ENCODE measurements at regions not wholly inside any gene's neighbourhood (a gene's known extent, or its start where the extent isn't known, plus 50 kb on each side); places are given as distances from the start of the nearest gene placed in this dataset.

DNA sequence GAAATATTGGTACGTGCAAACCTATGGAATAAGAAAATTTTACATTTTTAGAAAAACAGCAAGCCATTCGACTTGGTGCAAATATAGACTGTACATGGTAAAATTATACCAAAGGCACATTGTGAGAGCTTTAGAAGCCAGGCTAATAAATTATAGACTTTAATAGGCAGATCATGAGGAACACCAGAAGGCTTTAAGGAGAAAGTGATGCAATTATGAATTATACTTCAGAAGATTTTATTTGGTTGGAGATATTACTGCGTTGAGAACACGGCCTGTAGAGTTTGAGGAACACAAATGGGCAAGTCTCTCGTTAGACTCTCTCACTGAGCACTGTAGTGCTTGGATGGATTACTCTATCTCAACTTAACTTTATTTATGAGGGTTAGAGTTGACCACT, 141.7 kb downstream of the MACC1 start:
- Mint-ChIP-seq H3K36me3 (ENCODE audit: low read depth) (peaks cover 18% of the 10 kb centered on the region; the same call in 2 of the 3 replicates), H3K4me1 (peaks cover 21% of the 10 kb centered on the region), H3K9me3 (peaks cover 14% of the 10 kb centered on the region), H3K4me3 (no peak overlapping the region), H3K27ac (no peak overlapping the region), H3K27me3 (ENCODE audit: insufficient read depth, low read depth, poor library complexity) (no peaks in the 10 kb centered on the region)
- ATAC-seq (no peak), DNase-seq (ENCODE audit: low spot score) (no peak)
- H3K27me3 ChIP-seq (ENCODE audit: insufficient read depth), result no peaks in the 10 kb centered on the region
- H3K9me2 ChIP-seq (ENCODE audit: insufficient read depth), result no peaks in the 10 kb centered on the region
- 0 out of 2 replicates have a peak, but pooled peaks cover 2% of the 10 kb centered on the region for H3K36me3 ChIP-seq (ENCODE audit: insufficient read depth)
- no peak overlapping the region for H3K4me3 ChIP-seq
- peaks cover 95% of the 10 kb centered on the region for H3K79me2 ChIP-seq (replicated peaks; ENCODE audit: insufficient read depth)
- H3K27ac ChIP-seq (ENCODE audit: low read depth), result no peak overlapping the region
- H2AFZ ChIP-seq, result no peak overlapping the region
- no peaks in the 10 kb centered on the region for H3F3A ChIP-seq (replicated peaks; ENCODE audit: low read depth)
- TF ChIP-seq, protein P1, sequence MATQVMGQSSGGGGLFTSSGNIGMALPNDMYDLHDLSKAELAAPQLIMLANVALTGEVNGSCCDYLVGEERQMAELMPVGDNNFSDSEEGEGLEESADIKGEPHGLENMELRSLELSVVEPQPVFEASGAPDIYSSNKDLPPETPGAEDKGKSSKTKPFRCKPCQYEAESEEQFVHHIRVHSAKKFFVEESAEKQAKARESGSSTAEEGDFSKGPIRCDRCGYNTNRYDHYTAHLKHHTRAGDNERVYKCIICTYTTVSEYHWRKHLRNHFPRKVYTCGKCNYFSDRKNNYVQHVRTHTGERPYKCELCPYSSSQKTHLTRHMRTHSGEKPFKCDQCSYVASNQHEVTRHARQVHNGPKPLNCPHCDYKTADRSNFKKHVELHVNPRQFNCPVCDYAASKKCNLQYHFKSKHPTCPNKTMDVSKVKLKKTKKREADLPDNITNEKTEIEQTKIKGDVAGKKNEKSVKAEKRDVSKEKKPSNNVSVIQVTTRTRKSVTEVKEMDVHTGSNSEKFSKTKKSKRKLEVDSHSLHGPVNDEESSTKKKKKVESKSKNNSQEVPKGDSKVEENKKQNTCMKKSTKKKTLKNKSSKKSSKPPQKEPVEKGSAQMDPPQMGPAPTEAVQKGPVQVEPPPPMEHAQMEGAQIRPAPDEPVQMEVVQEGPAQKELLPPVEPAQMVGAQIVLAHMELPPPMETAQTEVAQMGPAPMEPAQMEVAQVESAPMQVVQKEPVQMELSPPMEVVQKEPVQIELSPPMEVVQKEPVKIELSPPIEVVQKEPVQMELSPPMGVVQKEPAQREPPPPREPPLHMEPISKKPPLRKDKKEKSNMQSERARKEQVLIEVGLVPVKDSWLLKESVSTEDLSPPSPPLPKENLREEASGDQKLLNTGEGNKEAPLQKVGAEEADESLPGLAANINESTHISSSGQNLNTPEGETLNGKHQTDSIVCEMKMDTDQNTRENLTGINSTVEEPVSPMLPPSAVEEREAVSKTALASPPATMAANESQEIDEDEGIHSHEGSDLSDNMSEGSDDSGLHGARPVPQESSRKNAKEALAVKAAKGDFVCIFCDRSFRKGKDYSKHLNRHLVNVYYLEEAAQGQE (IDR thresholded peaks at IDR 0.05; ENCODE audit: unreplicated experiment), result no peak
- TF ChIP-seq CREB1 (CRISPR knock-in tag; IDR thresholded peaks at IDR 0.05; ENCODE audit: low read depth) (no peak), ZNF114 (CRISPR knock-in tag; IDR thresholded peaks at IDR 0.05) (no peak), EZH2 (IDR thresholded peaks at IDR 0.05; ENCODE audit: low read depth, unreplicated experiment) (no peak), ZNF331 (CRISPR knock-in tag; IDR thresholded peaks at IDR 0.05; ENCODE audit: low read depth) (no peak), EZH2phosphoT487 (IDR thresholded peaks at IDR 0.05; ENCODE audit: unreplicated experiment) (no peak), JUNB (IDR thresholded peaks at IDR 0.05; ENCODE audit: unreplicated experiment) (no peak), POLR2AphosphoS5 (IDR thresholded peaks at IDR 0.05; ENCODE audit: low read depth) (no peak), STAT1 (IDR thresholded peaks at IDR 0.05; ENCODE audit: unreplicated experiment) (no peak), NANOG (IDR thresholded peaks at IDR 0.05; ENCODE audit: borderline replicate concordance) (no peak)
- TF ChIP-seq, protein P2, sequence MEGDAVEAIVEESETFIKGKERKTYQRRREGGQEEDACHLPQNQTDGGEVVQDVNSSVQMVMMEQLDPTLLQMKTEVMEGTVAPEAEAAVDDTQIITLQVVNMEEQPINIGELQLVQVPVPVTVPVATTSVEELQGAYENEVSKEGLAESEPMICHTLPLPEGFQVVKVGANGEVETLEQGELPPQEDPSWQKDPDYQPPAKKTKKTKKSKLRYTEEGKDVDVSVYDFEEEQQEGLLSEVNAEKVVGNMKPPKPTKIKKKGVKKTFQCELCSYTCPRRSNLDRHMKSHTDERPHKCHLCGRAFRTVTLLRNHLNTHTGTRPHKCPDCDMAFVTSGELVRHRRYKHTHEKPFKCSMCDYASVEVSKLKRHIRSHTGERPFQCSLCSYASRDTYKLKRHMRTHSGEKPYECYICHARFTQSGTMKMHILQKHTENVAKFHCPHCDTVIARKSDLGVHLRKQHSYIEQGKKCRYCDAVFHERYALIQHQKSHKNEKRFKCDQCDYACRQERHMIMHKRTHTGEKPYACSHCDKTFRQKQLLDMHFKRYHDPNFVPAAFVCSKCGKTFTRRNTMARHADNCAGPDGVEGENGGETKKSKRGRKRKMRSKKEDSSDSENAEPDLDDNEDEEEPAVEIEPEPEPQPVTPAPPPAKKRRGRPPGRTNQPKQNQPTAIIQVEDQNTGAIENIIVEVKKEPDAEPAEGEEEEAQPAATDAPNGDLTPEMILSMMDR (conservative IDR thresholded peaks at IDR 0.05; ENCODE audit: low read depth in 2 of 2), result no peak
- TF ChIP-seq, protein P3, sequence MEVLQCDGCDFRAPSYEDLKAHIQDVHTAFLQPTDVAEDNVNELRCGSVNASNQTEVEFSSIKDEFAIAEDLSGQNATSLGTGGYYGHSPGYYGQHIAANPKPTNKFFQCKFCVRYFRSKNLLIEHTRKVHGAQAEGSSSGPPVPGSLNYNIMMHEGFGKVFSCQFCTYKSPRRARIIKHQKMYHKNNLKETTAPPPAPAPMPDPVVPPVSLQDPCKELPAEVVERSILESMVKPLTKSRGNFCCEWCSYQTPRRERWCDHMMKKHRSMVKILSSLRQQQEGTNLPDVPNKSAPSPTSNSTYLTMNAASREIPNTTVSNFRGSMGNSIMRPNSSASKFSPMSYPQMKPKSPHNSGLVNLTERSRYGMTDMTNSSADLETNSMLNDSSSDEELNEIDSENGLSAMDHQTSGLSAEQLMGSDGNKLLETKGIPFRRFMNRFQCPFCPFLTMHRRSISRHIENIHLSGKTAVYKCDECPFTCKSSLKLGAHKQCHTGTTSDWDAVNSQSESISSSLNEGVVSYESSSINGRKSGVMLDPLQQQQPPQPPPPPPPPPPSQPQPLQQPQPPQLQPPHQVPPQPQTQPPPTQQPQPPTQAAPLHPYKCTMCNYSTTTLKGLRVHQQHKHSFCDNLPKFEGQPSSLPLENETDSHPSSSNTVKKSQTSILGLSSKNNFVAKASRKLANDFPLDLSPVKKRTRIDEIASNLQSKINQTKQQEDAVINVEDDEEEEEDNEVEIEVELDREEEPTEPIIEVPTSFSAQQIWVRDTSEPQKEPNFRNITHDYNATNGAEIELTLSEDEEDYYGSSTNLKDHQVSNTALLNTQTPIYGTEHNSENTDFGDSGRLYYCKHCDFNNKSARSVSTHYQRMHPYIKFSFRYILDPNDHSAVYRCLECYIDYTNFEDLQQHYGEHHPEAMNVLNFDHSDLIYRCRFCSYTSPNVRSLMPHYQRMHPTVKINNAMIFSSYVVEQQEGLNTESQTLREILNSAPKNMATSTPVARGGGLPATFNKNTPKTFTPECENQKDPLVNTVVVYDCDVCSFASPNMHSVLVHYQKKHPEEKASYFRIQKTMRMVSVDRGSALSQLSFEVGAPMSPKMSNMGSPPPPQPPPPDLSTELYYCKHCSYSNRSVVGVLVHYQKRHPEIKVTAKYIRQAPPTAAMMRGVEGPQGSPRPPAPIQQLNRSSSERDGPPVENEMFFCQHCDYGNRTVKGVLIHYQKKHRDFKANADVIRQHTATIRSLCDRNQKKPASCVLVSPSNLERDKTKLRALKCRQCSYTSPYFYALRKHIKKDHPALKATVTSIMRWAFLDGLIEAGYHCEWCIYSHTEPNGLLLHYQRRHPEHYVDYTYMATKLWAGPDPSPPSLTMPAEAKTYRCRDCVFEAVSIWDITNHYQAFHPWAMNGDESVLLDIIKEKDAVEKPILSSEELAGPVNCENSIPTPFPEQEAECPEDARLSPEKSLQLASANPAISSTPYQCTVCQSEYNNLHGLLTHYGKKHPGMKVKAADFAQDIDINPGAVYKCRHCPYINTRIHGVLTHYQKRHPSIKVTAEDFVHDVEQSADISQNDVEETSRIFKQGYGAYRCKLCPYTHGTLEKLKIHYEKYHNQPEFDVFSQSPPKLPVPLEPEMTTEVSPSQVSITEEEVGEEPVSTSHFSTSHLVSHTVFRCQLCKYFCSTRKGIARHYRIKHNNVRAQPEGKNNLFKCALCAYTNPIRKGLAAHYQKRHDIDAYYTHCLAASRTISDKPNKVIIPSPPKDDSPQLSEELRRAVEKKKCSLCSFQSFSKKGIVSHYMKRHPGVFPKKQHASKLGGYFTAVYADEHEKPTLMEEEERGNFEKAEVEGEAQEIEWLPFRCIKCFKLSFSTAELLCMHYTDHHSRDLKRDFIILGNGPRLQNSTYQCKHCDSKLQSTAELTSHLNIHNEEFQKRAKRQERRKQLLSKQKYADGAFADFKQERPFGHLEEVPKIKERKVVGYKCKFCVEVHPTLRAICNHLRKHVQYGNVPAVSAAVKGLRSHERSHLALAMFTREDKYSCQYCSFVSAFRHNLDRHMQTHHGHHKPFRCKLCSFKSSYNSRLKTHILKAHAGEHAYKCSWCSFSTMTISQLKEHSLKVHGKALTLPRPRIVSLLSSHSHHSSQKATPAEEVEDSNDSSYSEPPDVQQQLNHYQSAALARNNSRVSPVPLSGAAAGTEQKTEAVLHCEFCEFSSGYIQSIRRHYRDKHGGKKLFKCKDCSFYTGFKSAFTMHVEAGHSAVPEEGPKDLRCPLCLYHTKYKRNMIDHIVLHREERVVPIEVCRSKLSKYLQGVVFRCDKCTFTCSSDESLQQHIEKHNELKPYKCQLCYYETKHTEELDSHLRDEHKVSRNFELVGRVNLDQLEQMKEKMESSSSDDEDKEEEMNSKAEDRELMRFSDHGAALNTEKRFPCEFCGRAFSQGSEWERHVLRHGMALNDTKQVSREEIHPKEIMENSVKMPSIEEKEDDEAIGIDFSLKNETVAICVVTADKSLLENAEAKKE (CRISPR knock-in tag; IDR thresholded peaks at IDR 0.05), result no peak
- TF ChIP-seq, protein P4, sequence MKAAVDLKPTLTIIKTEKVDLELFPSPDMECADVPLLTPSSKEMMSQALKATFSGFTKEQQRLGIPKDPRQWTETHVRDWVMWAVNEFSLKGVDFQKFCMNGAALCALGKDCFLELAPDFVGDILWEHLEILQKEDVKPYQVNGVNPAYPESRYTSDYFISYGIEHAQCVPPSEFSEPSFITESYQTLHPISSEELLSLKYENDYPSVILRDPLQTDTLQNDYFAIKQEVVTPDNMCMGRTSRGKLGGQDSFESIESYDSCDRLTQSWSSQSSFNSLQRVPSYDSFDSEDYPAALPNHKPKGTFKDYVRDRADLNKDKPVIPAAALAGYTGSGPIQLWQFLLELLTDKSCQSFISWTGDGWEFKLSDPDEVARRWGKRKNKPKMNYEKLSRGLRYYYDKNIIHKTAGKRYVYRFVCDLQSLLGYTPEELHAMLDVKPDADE (IDR thresholded peaks at IDR 0.05), result no peak
- H3K4me1 ChIP-seq (ENCODE audit: insufficient read depth), result peaks cover 45% of the 10 kb centered on the region
- H4K20me1 ChIP-seq (replicated peaks; ENCODE audit: insufficient read depth), result no peaks in the 10 kb centered on the region
- no peak overlapping the region for H3K4me2 ChIP-seq

Data from GM23338 (cell line).